ENCODE measurements at regions not wholly inside any gene's neighbourhood (a gene's known extent, or its start where the extent isn't known, plus 50 kb on each side); places are given as distances from the start of the nearest gene placed in this dataset.

GRCh38 chr1:22246755-22247480 lies 104.0 kb upstream of the WNT4 start:
- H3K9me3 ChIP-seq, result no peaks in the 10 kb centered on the region
- no peaks in the 10 kb centered on the region for H3K36me3 ChIP-seq
- WGBS, 2 donors (ENCODE audit: low coverage in 1 of 2), result 87% methylated on average over 3 of the region's 3 CpGs; no CpG with 5 or more reads in 1 of the 2 donors
- intact Hi-C loops (cut with DNase I; ENCODE audit: low total_unique reads), result no loop called here
- no peak for DNase-seq
- TF ChIP-seq POLR2A (IDR thresholded peaks at IDR 0.05) (no peak), EP300 (IDR thresholded peaks at IDR 0.05; ENCODE audit: low read depth) (no peak), POLR2AphosphoS5 (IDR thresholded peaks at IDR 0.05) (no peak), CTCF (IDR thresholded peaks at IDR 0.05) (no peak)
- in situ Hi-C loops (cut with MboI; ENCODE audit: low pct_ligation_motif_present in 1 of 4, low pct_unique_long_range_greater_than_20kb in 1 of 4, low sequenced_read_pairs in 3 of 4), result no loop called here
- no peaks in the 10 kb centered on the region for H3K27me3 ChIP-seq
- no peak overlapping the region for H3K4me3 ChIP-seq
- H3K27ac ChIP-seq, result no peak overlapping the region
- no peaks in the 10 kb centered on the region for H3K4me1 ChIP-seq

GRCh38 chr1:22247527-22248245 lies 104.8 kb upstream of the WNT4 start:
- in situ Hi-C loops (cut with MboI; ENCODE audit: low pct_ligation_motif_present in 1 of 4, low pct_unique_long_range_greater_than_20kb in 1 of 4, low sequenced_read_pairs in 3 of 4), result no loop called here
- no peaks in the 10 kb centered on the region for H3K27me3 ChIP-seq

GRCh38 chr1:22248746-22249145 lies 105.8 kb upstream of the WNT4 start:
- no peak for DNase-seq
- in situ Hi-C loops (cut with MboI; ENCODE audit: low pct_ligation_motif_present in 1 of 4, low pct_unique_long_range_greater_than_20kb in 1 of 4, low sequenced_read_pairs in 3 of 4) (no loop called here), intact Hi-C loops (cut with DNase I; ENCODE audit: low total_unique reads) (no loop called here)
- no peaks in the 10 kb centered on the region for H3K9me3 ChIP-seq
- H3K36me3 ChIP-seq, result no peaks in the 10 kb centered on the region
- H3K27ac ChIP-seq, result no peak overlapping the region
- 87% methylated on average over 8 of the region's 8 CpGs; no CpG with 5 or more reads in 1 of the 2 donors for WGBS, 2 donors (ENCODE audit: low coverage in 1 of 2)
- peaks cover 0 to 4% (median 0%) of the 10 kb centered on the region in 4 donors for H3K4me1 ChIP-seq
- TF ChIP-seq CTCF (IDR thresholded peaks at IDR 0.05) (no peak), POLR2AphosphoS5 (IDR thresholded peaks at IDR 0.05) (no peak), POLR2A (IDR thresholded peaks at IDR 0.05) (no peak), EP300 (IDR thresholded peaks at IDR 0.05; ENCODE audit: low read depth) (no peak)
- no peaks in the 10 kb centered on the region for H3K27me3 ChIP-seq
- H3K4me3 ChIP-seq, result no peak overlapping the region

More at GRCh38 chr1:22247527-22248245, 104.8 kb upstream of the WNT4 start:
- H3K9me3 ChIP-seq, result no peaks in the 10 kb centered on the region
- intact Hi-C loops (cut with DNase I; ENCODE audit: low total_unique reads), result no loop called here
- DNase-seq, result no peak
- no peaks in the 10 kb centered on the region for H3K4me1 ChIP-seq
- H3K27ac ChIP-seq, result no peak overlapping the region
- WGBS, 2 donors (ENCODE audit: low coverage in 1 of 2), result 78 to 90% methylated on average over 3 to 18 of the region's 18 CpGs
- H3K36me3 ChIP-seq, result no peaks in the 10 kb centered on the region
- no peak overlapping the region for H3K4me3 ChIP-seq
- TF ChIP-seq EP300 (IDR thresholded peaks at IDR 0.05; ENCODE audit: low read depth) (no peak), POLR2AphosphoS5 (IDR thresholded peaks at IDR 0.05) (no peak), POLR2A (IDR thresholded peaks at IDR 0.05) (no peak), CTCF (IDR thresholded peaks at IDR 0.05) (no peak)

GRCh38 chr1:22249928-22250680 lies 107.2 kb upstream of the WNT4 start:
- WGBS, 2 donors (ENCODE audit: low coverage in 1 of 2), result 67 to 79% methylated on average over 1 to 11 of the region's 11 CpGs
- TF ChIP-seq POLR2AphosphoS5 (IDR thresholded peaks at IDR 0.05) (no peak), EP300 (IDR thresholded peaks at IDR 0.05; ENCODE audit: low read depth) (no peak), CTCF (IDR thresholded peaks at IDR 0.05) (no peak), POLR2A (IDR thresholded peaks at IDR 0.05) (no peak)
- H3K9me3 ChIP-seq, result no peaks in the 10 kb centered on the region
- in situ Hi-C loops (cut with MboI; ENCODE audit: low pct_ligation_motif_present in 1 of 4, low pct_unique_long_range_greater_than_20kb in 1 of 4, low sequenced_read_pairs in 3 of 4) (no loop called here), intact Hi-C loops (cut with DNase I; ENCODE audit: low total_unique reads) (no loop called here)
- peaks cover 0 to 14% (median 0%) of the 10 kb centered on the region in 4 donors for H3K4me1 ChIP-seq
- H3K27me3 ChIP-seq, result no peaks in the 10 kb centered on the region
- H3K36me3 ChIP-seq, result no peaks in the 10 kb centered on the region
- DNase-seq, result no peak
- H3K4me3 ChIP-seq, result no peak overlapping the region
- no peak overlapping the region for H3K27ac ChIP-seq
